ENCODE measurements at regions not wholly inside any gene's neighbourhood (a gene's known extent, or its start where the extent isn't known, plus 50 kb on each side); places are given as distances from the start of the nearest gene placed in this dataset.
"Not testable (repeated sequence)": the region's sequence is repeated elsewhere in the genome, so short reads cannot be mapped to it uniquely, and the experiment has no call there.

DNA sequence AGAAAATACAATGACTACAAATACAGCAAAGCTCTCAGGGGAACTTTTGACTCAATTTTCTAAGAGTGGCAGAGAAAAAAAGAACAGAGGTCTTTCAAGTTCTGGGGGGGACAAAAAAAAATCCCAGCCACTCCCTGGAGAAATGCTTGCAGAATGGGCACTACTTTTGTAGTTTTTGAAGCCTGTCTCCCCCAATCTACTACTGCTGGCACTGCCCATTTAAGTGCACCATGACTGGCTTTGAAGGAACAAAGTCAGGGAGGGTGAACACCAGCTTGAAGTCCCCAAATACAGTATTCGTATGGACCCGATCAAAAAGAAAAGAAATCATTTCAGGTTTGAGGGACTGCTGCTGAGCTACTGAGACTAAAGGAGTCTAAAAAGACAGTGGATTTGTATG lies 1824.4 kb downstream of the ARAP2 start:
- Histone ChIP-seq H4K20me1 (ENCODE audit: insufficient read depth, low read length) (no peaks in the 10 kb centered on the region), H3K27me3 (ENCODE audit: insufficient read depth, low read length) (no peaks in the 10 kb centered on the region), H3K9me2 (ENCODE audit: low read depth, low read length) (no peaks in the 10 kb centered on the region), H3K9ac (ENCODE audit: low read length) (no peak overlapping the region), H3K4me3 (ENCODE audit: low read depth, low read length, poor library complexity, severe bottlenecking) (no peak overlapping the region), H3F3A (ENCODE audit: insufficient read depth, low read length) (no peaks in the 10 kb centered on the region), H2AFZ (ENCODE audit: low read length) (no peak overlapping the region), H3K4me1 (ENCODE audit: insufficient read depth, low read length, severe bottlenecking) (no peaks in the 10 kb centered on the region), H3K27ac (ENCODE audit: low read depth, low read length, poor library complexity, severe bottlenecking) (no peak overlapping the region), H3K9me3 (ENCODE audit: low read length) (no peaks in the 10 kb centered on the region), H3K79me2 (ENCODE audit: insufficient read depth, low read length) (no peaks in the 10 kb centered on the region), H3K4me2 (ENCODE audit: low read length) (no peak overlapping the region), H3K36me3 (ENCODE audit: insufficient read depth, low read length) (no peaks in the 10 kb centered on the region)
- TF ChIP-seq, protein P1, sequence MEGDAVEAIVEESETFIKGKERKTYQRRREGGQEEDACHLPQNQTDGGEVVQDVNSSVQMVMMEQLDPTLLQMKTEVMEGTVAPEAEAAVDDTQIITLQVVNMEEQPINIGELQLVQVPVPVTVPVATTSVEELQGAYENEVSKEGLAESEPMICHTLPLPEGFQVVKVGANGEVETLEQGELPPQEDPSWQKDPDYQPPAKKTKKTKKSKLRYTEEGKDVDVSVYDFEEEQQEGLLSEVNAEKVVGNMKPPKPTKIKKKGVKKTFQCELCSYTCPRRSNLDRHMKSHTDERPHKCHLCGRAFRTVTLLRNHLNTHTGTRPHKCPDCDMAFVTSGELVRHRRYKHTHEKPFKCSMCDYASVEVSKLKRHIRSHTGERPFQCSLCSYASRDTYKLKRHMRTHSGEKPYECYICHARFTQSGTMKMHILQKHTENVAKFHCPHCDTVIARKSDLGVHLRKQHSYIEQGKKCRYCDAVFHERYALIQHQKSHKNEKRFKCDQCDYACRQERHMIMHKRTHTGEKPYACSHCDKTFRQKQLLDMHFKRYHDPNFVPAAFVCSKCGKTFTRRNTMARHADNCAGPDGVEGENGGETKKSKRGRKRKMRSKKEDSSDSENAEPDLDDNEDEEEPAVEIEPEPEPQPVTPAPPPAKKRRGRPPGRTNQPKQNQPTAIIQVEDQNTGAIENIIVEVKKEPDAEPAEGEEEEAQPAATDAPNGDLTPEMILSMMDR (IDR thresholded peaks at IDR 0.05; ENCODE audit: low read length) = no peak
- no peak for TF ChIP-seq EZH2 (IDR thresholded peaks at IDR 0.05; ENCODE audit: borderline replicate concordance, low read length)

DNA sequence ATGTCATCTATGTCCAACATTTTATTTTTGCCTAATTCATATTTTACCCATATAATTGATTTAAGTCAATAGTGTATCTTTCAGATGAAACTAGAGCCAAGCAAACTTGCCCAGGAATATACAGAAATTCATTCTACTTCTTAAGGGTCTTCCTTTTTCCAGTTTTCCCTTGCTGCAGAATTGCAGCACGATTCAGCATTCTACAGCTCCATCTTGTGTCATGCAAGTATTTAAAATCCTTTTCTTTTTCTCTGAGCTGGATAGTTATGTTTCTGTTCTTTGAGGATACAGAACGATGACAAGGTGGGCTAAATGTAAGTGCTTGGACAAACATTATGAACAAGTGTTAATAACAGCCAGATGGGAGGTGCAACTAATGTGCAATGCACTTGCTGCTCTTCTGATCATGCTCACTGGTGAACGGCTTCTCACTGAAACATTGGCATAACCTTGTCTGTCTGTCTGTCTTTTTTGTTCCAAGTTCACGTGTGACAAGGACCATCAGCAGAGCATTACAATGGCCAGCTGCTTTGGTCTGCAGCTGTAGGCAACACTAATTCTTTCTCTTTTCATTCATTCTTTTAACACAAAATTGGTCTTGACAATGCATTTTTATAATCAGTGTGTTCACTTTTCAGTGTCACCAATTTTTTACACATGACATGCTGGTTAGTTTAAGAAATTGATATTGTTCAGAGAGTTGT lies 1821.7 kb downstream of the ARAP2 start:
- Histone ChIP-seq H2AFZ (ENCODE audit: low read length) (no peak overlapping the region), H3K4me3 (ENCODE audit: low read depth, low read length, poor library complexity, severe bottlenecking) (no peak overlapping the region), H4K20me1 (ENCODE audit: insufficient read depth, low read length) (no peaks in the 10 kb centered on the region), H3K27ac (ENCODE audit: low read depth, low read length, poor library complexity, severe bottlenecking) (no peak overlapping the region), H3K9ac (ENCODE audit: low read length) (no peak overlapping the region), H3F3A (ENCODE audit: insufficient read depth, low read length) (no peaks in the 10 kb centered on the region), H3K27me3 (ENCODE audit: insufficient read depth, low read length) (no peaks in the 10 kb centered on the region), H3K9me2 (ENCODE audit: low read depth, low read length) (no peaks in the 10 kb centered on the region), H3K4me1 (ENCODE audit: insufficient read depth, low read length, severe bottlenecking) (no peaks in the 10 kb centered on the region), H3K4me2 (ENCODE audit: low read length) (no peak overlapping the region), H3K36me3 (ENCODE audit: insufficient read depth, low read length) (no peaks in the 10 kb centered on the region), H3K9me3 (ENCODE audit: low read length) (no peaks in the 10 kb centered on the region), H3K79me2 (ENCODE audit: insufficient read depth, low read length) (no peaks in the 10 kb centered on the region)
- TF ChIP-seq, protein P1 (IDR thresholded peaks at IDR 0.05; ENCODE audit: low read length) = no peak
- no peak for TF ChIP-seq EZH2 (IDR thresholded peaks at IDR 0.05; ENCODE audit: borderline replicate concordance, low read length)

DNA sequence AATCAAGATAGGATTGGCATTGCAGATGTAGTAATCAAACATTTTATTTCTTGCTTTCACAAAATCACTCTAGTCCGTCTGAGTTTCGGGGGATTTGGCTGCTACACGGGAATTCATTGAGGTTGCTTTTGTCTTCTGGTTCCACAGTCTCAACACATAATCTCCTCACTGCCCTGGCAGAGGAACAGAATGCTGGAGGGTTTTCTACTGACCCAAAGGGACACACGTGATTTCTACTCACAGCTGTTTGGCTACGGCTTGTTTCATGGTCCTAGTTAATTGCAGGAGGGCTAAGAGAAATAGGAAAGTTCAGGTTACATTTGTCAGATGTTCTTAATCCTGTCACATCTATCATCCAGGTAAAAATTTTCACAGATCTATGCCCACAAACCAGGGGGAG lies 1811.6 kb downstream of the ARAP2 start:
- H3K9ac ChIP-seq (ENCODE audit: low read length) = no peak overlapping the region
- TF ChIP-seq EZH2 (IDR thresholded peaks at IDR 0.05; ENCODE audit: borderline replicate concordance, low read length) = no peak
- TF ChIP-seq, protein P1 (IDR thresholded peaks at IDR 0.05; ENCODE audit: low read length) = no peak
- no peaks in the 10 kb centered on the region for H3K9me2 ChIP-seq (ENCODE audit: low read depth, low read length)
- no peaks in the 10 kb centered on the region for H3K9me3 ChIP-seq (ENCODE audit: low read length)
- no peak overlapping the region for H3K4me3 ChIP-seq (ENCODE audit: low read depth, low read length, poor library complexity, severe bottlenecking)
- no peaks in the 10 kb centered on the region for H3K4me1 ChIP-seq (ENCODE audit: insufficient read depth, low read length, severe bottlenecking)
- no peak overlapping the region for H2AFZ ChIP-seq (ENCODE audit: low read length)
- no peak overlapping the region for H3K27ac ChIP-seq (ENCODE audit: low read depth, low read length, poor library complexity, severe bottlenecking)
- no peaks in the 10 kb centered on the region for H3K79me2 ChIP-seq (ENCODE audit: insufficient read depth, low read length)
- no peaks in the 10 kb centered on the region for H3K27me3 ChIP-seq (ENCODE audit: insufficient read depth, low read length)
- H4K20me1 ChIP-seq (ENCODE audit: insufficient read depth, low read length) = no peaks in the 10 kb centered on the region
- H3K36me3 ChIP-seq (ENCODE audit: insufficient read depth, low read length) = no peaks in the 10 kb centered on the region
- H3K4me2 ChIP-seq (ENCODE audit: low read length) = no peak overlapping the region
- H3F3A ChIP-seq (ENCODE audit: insufficient read depth, low read length) = no peaks in the 10 kb centered on the region

DNA sequence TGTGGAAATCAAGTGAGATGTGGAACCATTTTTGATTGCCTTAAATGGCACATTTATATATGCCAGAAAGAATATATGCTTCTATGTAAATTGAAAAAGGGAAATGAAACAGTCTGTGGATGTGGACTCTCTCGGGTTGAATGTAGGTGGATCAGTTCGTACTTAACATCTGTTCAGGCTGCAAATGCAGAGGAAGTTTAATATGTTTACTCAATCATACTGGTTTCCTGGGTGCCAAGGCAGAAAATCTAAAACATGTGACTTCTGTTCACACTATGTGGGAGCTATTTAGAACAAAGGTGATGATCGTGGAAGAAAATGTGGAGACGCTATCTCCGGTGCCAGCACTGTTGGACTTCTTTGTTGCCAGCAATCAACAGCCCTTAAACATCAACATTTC lies 1809.9 kb downstream of the ARAP2 start:
- not testable (repeated sequence) for H3K9me2 ChIP-seq (ENCODE audit: low read depth, low read length); H3K36me3 ChIP-seq (ENCODE audit: insufficient read depth, low read length); H3K79me2 ChIP-seq (ENCODE audit: insufficient read depth, low read length); H3K4me3 ChIP-seq (ENCODE audit: low read depth, low read length, poor library complexity, severe bottlenecking); H3K27me3 ChIP-seq (ENCODE audit: insufficient read depth, low read length); H3K27ac ChIP-seq (ENCODE audit: low read depth, low read length, poor library complexity, severe bottlenecking); H3F3A ChIP-seq (ENCODE audit: insufficient read depth, low read length); H2AFZ ChIP-seq (ENCODE audit: low read length); H3K9ac ChIP-seq (ENCODE audit: low read length); H3K4me2 ChIP-seq (ENCODE audit: low read length); H3K9me3 ChIP-seq (ENCODE audit: low read length); H4K20me1 ChIP-seq (ENCODE audit: insufficient read depth, low read length); H3K4me1 ChIP-seq (ENCODE audit: insufficient read depth, low read length, severe bottlenecking)

All from OCI-LY1 (cell line).